Peyer's patch (tissue), 4 donors: ENCODE measurements at regions not wholly inside any gene's neighbourhood (a gene's known extent, or its start where the extent isn't known, plus 50 kb on each side); places are given as distances from the start of the nearest gene placed in this dataset.

ENCODE experiments used
- DNase-seq, 3 donors: peaks; one replicate each; pipeline ENCODE4 v3.0.0-alpha.2; 2017 to 2019
- H3K27ac ChIP-seq, 4 donors: fragments of 200-600 bp; sonication (generic); one replicate each; pipeline ENCODE4 v1.5.1; 2016 to 2019
- H3K27me3 ChIP-seq, 2 donors: fragments of 200-600 bp; sonication (generic); one replicate each; pipeline ENCODE4 v1.5.1; 2019
- H3K36me3 ChIP-seq, 3 donors: fragments of 200-600 bp; sonication (generic); one replicate each; pipeline ENCODE4 v1.5.1; 2016 to 2019
- H3K4me1 ChIP-seq, 4 donors: fragments of 200-600 bp; sonication (generic); one replicate each; pipeline ENCODE4 v1.5.1; 2016 to 2019
- H3K4me3 ChIP-seq, 4 donors: fragments of 200-600 bp; sonication (generic); 1 replicate in 3 of 4; 2 replicates in 1 of 4; pipeline ENCODE4 v1.5.1; 2016 to 2019; ENCODE audit warnings: mild to moderate bottlenecking in 1 of 4
- H3K9me3 ChIP-seq, 4 donors: fragments of 200-600 bp; sonication (generic); one replicate each; pipeline ENCODE4 v1.5.1; 2016 to 2019; ENCODE audit warnings: mild to moderate bottlenecking in 1 of 4
- CTCF ChIP-seq, 6 experiments: fragments of 450-650 bp in 4 of 6; fragments of 200-600 bp in 2 of 6; sonication (generic) in 1 of 6; IDR thresholded peaks; one replicate each; pipeline ENCODE4 v1.5.1; 2017 to 2019; ENCODE audit warnings: antibody characterized with exemption in 6 of 6, mild to moderate bottlenecking in 3 of 6, moderate library complexity in 1 of 6
- POLR2A ChIP-seq, 2 donors: fragments of 450-650 bp; IDR thresholded peaks; one replicate each; pipeline ENCODE4 v1.5.1; 2017; ENCODE audit warnings: antibody characterized with exemption in 2 of 2, mild to moderate bottlenecking in 2 of 2, moderate library complexity in 2 of 2

- Histone ChIP-seq H3K4me3 (no peak overlapping the region), H3K27me3 (no peaks in the 10 kb centered on the region), H3K4me1 (no peaks in the 10 kb centered on the region), H3K9me3 (no peaks in the 10 kb centered on the region), H3K36me3 (no peaks in the 10 kb centered on the region), H3K27ac (no peak overlapping the region)
- TF ChIP-seq CTCF (IDR thresholded peaks at IDR 0.05) (no peak), POLR2A (IDR thresholded peaks at IDR 0.05) (no peak)
- DNase-seq, result no peak
Observed at GRCh38 chr14:22012452-22012851, 338.8 kb upstream of the OR4E1 start.

GRCh38 chr14:22011253-22011642 lies 337.6 kb upstream of the OR4E1 start:
- no peaks in the 10 kb centered on the region for H3K36me3 ChIP-seq
- H3K4me3 ChIP-seq, result no peak overlapping the region
- no peak overlapping the region for H3K27ac ChIP-seq
- DNase-seq, result no peak
- H3K27me3 ChIP-seq, result no peaks in the 10 kb centered on the region
- no peaks in the 10 kb centered on the region for H3K9me3 ChIP-seq
- no peak for TF ChIP-seq CTCF (IDR thresholded peaks at IDR 0.05)
- TF ChIP-seq POLR2A (IDR thresholded peaks at IDR 0.05), result no peak
- H3K4me1 ChIP-seq, result no peaks in the 10 kb centered on the region

GRCh38 chr14:22010545-22011252 lies 337.1 kb upstream of the OR4E1 start:
- Histone ChIP-seq H3K36me3 (no peaks in the 10 kb centered on the region), H3K9me3 (no peaks in the 10 kb centered on the region), H3K4me1 (no peaks in the 10 kb centered on the region), H3K27me3 (no peaks in the 10 kb centered on the region), H3K4me3 (no peak overlapping the region), H3K27ac (peak overlapping the region in 1 of 4 donors; percentile 19)
- no peak for TF ChIP-seq POLR2A (IDR thresholded peaks at IDR 0.05)
- TF ChIP-seq CTCF (IDR thresholded peaks at IDR 0.05), result no peak
- no peak for DNase-seq

- Histone ChIP-seq H3K4me1 (no peaks in the 10 kb centered on the region), H3K36me3 (no peaks in the 10 kb centered on the region), H3K27ac (no peak overlapping the region), H3K27me3 (no peaks in the 10 kb centered on the region), H3K4me3 (no peak overlapping the region), H3K9me3 (no peaks in the 10 kb centered on the region)
- TF ChIP-seq CTCF (IDR thresholded peaks at IDR 0.05) (no peak), POLR2A (IDR thresholded peaks at IDR 0.05) (no peak)
- DNase-seq, result no peak
Observed at GRCh38 chr14:22008766-22009165, 335.1 kb upstream of the OR4E1 start.

GRCh38 chr14:22007784-22008412 lies 334.3 kb upstream of the OR4E1 start:
- H3K27me3 ChIP-seq, result no peaks in the 10 kb centered on the region
- no peak overlapping the region for H3K4me3 ChIP-seq
- H3K9me3 ChIP-seq, result no peaks in the 10 kb centered on the region
- no peaks in the 10 kb centered on the region for H3K4me1 ChIP-seq
- no peak for DNase-seq
- H3K36me3 ChIP-seq, result no peaks in the 10 kb centered on the region
- no peak overlapping the region for H3K27ac ChIP-seq
- no peak for TF ChIP-seq CTCF (IDR thresholded peaks at IDR 0.05)
- TF ChIP-seq POLR2A (IDR thresholded peaks at IDR 0.05), result no peak
